Tibial nerve (tissue), 4 donors: ENCODE measurements at regions not wholly inside any gene's neighbourhood (a gene's known extent, or its start where the extent isn't known, plus 50 kb on each side); places are given as distances from the start of the nearest gene placed in this dataset.
"Not testable (repeated sequence)": the region's sequence is repeated elsewhere in the genome, so short reads cannot be mapped to it uniquely, and the experiment has no call there.

Source experiments
- DNase-seq, 2 donors: peaks; one replicate each; pipeline ENCODE4 v3.0.0-alpha.2; 2019; ENCODE audit warnings: low spot score in 2 of 2
- H3K27ac ChIP-seq, 4 donors: fragments of 200-600 bp; sonication (generic) in 3 of 4; one replicate each; pipeline ENCODE4 v1.5.1; 2017 to 2019; ENCODE audit warnings: mild to moderate bottlenecking in 1 of 4
- H3K27me3 ChIP-seq, 2 donors: fragments of 200-600 bp; sonication (generic) in 1 of 2; one replicate each; pipeline versions ENCODE4 v1.5.1 to v1.6.0; 2017 to 2019
- H3K36me3 ChIP-seq, 3 donors: fragments of 200-600 bp; sonication (generic); one replicate each; pipeline ENCODE4 v1.5.1; 2018 to 2019
- H3K4me1 ChIP-seq, 4 donors: fragments of 200-600 bp; sonication (generic) in 3 of 4; one replicate each; pipeline ENCODE4 v1.5.1; 2017 to 2019
- H3K4me3 ChIP-seq, 4 donors: fragments of 200-600 bp; sonication (generic) in 3 of 4; one replicate each; pipeline ENCODE4 v1.5.1; 2017 to 2019; ENCODE audit warnings: mild to moderate bottlenecking in 1 of 4, moderate library complexity in 1 of 4
- H3K9me3 ChIP-seq, 4 donors: fragments of 200-600 bp; sonication (generic) in 3 of 4; one replicate each; pipeline ENCODE4 v1.5.1; 2017 to 2019
- CTCF ChIP-seq, 5 experiments: fragments of 200-600 bp in 3 of 5; fragments of 450-650 bp in 2 of 5; sonication (generic) in 3 of 5; IDR thresholded peaks; one replicate each; pipeline ENCODE4 v1.5.1; 2016 to 2019; ENCODE audit warnings: antibody characterized with exemption in 5 of 5, mild to moderate bottlenecking in 3 of 5, moderate library complexity in 2 of 5
- EP300 ChIP-seq, 2 donors: sonication (generic); formaldehyde crosslinking; IDR thresholded peaks; one replicate each; pipeline ENCODE4 v1.6.1; 2017; ENCODE audit warnings: antibody characterized with exemption in 2 of 2, mild to moderate bottlenecking in 1 of 2
- POLR2A ChIP-seq, 2 donors: fragments of 450-650 bp; IDR thresholded peaks; one replicate each; pipeline ENCODE4 v1.6.1; 2017; ENCODE audit warnings: antibody characterized with exemption in 2 of 2, mild to moderate bottlenecking in 2 of 2, moderate library complexity in 2 of 2
- WGBS, 2 donors: methylation state at CpG; one replicate each; pipeline ENCODE4 v1.1.5; 2018; 5-methylcytosine and 5-hydroxymethylcytosine counted together

GRCh38 chr11:90493379-90493778 lies 270.5 kb upstream of the CHORDC1 start:
- H3K27me3 ChIP-seq: no peaks in the 10 kb centered on the region
- H3K9me3 ChIP-seq: peaks cover 0 to 15% (median 0%) of the 10 kb centered on the region in 4 donors
- H3K36me3 ChIP-seq: no peaks in the 10 kb centered on the region
- H3K4me1 ChIP-seq: no peaks in the 10 kb centered on the region
- TF ChIP-seq CTCF (IDR thresholded peaks at IDR 0.05): no peak
- TF ChIP-seq POLR2A (IDR thresholded peaks at IDR 0.05): no peak
- no peak for TF ChIP-seq EP300 (IDR thresholded peaks at IDR 0.05)
- H3K27ac ChIP-seq: no peak overlapping the region
- H3K4me3 ChIP-seq: no peak overlapping the region
- DNase-seq: no peak

- peaks cover 0 to 1% (median 0%) of the 10 kb centered on the region in 4 donors for H3K9me3 ChIP-seq
- no peaks in the 10 kb centered on the region for H3K27me3 ChIP-seq
- no peak overlapping the region for H3K4me3 ChIP-seq
- H3K36me3 ChIP-seq: no peaks in the 10 kb centered on the region
- WGBS, 2 donors: 54 to 63% methylated on average over 2 of the region's 2 CpGs
- no peak overlapping the region for H3K27ac ChIP-seq
- no peaks in the 10 kb centered on the region for H3K4me1 ChIP-seq
- DNase-seq: no peak
- TF ChIP-seq EP300 (IDR thresholded peaks at IDR 0.05) (no peak), POLR2A (IDR thresholded peaks at IDR 0.05) (no peak), CTCF (IDR thresholded peaks at IDR 0.05) (no peak)
These were observed 268.6 kb upstream of the CHORDC1 start for GRCh38 chr11:90491466-90491865.

GRCh38 chr11:90476442-90477007 lies 253.7 kb upstream of the CHORDC1 start:
- no peaks in the 10 kb centered on the region for H3K27me3 ChIP-seq
- no peaks in the 10 kb centered on the region for H3K36me3 ChIP-seq
- no peaks in the 10 kb centered on the region for H3K9me3 ChIP-seq
- H3K27ac ChIP-seq: no peak overlapping the region
- 32 to 33% methylated on average over 2 of the region's 2 CpGs for WGBS, 2 donors
- H3K4me3 ChIP-seq: no peak overlapping the region
- TF ChIP-seq CTCF (IDR thresholded peaks at IDR 0.05) (peak in 2 of 5 experiments; percentile 6 to 22), POLR2A (IDR thresholded peaks at IDR 0.05) (no peak)
- no peaks in the 10 kb centered on the region for H3K4me1 ChIP-seq
- DNase-seq: peak in 1 of 2 donors; percentile 5

- Histone ChIP-seq H3K4me1 (no peaks in the 10 kb centered on the region), H3K27ac (no peak overlapping the region), H3K36me3 (no peaks in the 10 kb centered on the region), H3K9me3 (no peaks in the 10 kb centered on the region), H3K27me3 (no peaks in the 10 kb centered on the region), H3K4me3 (no peak overlapping the region)
- TF ChIP-seq EP300 (IDR thresholded peaks at IDR 0.05) (no peak), CTCF (IDR thresholded peaks at IDR 0.05) (no peak), POLR2A (IDR thresholded peaks at IDR 0.05) (no peak)
- DNase-seq: no peak
- WGBS, 2 donors: 55 to 59% methylated on average over 2 of the region's 2 CpGs
These were observed 246.1 kb upstream of the CHORDC1 start for GRCh38 chr11:90468923-90469322.

- TF ChIP-seq CTCF (IDR thresholded peaks at IDR 0.05): no peak
- no peak for TF ChIP-seq POLR2A (IDR thresholded peaks at IDR 0.05)
- no peak for TF ChIP-seq EP300 (IDR thresholded peaks at IDR 0.05)
- WGBS, 2 donors: 94 to 96% methylated on average over 5 of the region's 5 CpGs
- DNase-seq: no peak
- H3K4me3 ChIP-seq: no peak overlapping the region
- H3K4me1 ChIP-seq: no peaks in the 10 kb centered on the region
- H3K27me3 ChIP-seq: no peaks in the 10 kb centered on the region
- H3K27ac ChIP-seq: no peak overlapping the region
- H3K36me3 ChIP-seq: no peaks in the 10 kb centered on the region
- H3K9me3 ChIP-seq: no peaks in the 10 kb centered on the region
These were observed 242.7 kb upstream of the CHORDC1 start for GRCh38 chr11:90465553-90465952.

GRCh38 chr11:90455347-90455920 lies 232.6 kb upstream of the CHORDC1 start:
- not testable (repeated sequence) for H3K27ac ChIP-seq, DNase-seq, H3K4me3 ChIP-seq, H3K27me3 ChIP-seq, H3K9me3 ChIP-seq, H3K36me3 ChIP-seq
- peaks cover 0 to 13% (median 0%) of the 10 kb centered on the region in 4 donors for H3K4me1 ChIP-seq
- WGBS, 2 donors: 50 to 67% methylated on average over 6 of the region's 6 CpGs
